Heart left ventricle (tissue), 13 donors: ENCODE measurements at regions not wholly inside any gene's neighbourhood (a gene's known extent, or its start where the extent isn't known, plus 50 kb on each side); places are given as distances from the start of the nearest gene placed in this dataset.

Experiments
- CTCF ChIP-seq, 12 donors: fragments of 200-600 bp; sonication (generic) in 4 of 12; IDR thresholded peaks; one replicate each; pipeline versions ENCODE4 v1.5.0 to v1.8.0; 2018 to 2022; ENCODE audit warnings: antibody characterized with exemption in 12 of 12, mild to moderate bottlenecking in 5 of 12
- POLR2A ChIP-seq, 2 donors: fragments of 450-650 bp; IDR thresholded peaks; one replicate each; pipeline ENCODE4 v1.6.1; 2017; ENCODE audit warnings: antibody characterized with exemption in 2 of 2, mild to moderate bottlenecking in 2 of 2, moderate library complexity in 2 of 2
- donor health status: ischemic (EF 13 %, LVEDD 7.1; RV severe dilation, severe dysfunction).
- donor health status: DM: no; HTN: yes; CAD: no.
- donor health status: DM: no; HTN: no; CAD: no.
- donor health status: ischemic (EF 25% LVEDD 6.9; RV normal size, moderate dysfunction).
- donor health status: ischemic (EF 25% LVEDD 5.7; RV mildly dilated, moderate dysfunction).
- donor health status: ischemic (EF 35%, LVEDD 5.7; RV mildly dilated, moderate dysfunction).
- donor health status: nonischemic (EF 11% LVEDD 7.7; RV severe dilation, severe dysfunction).
- donor health status: DM: yes; HTN: yes; CAD: no.
- donor health status: PGD.
- donor health status: ischemic (EF 29% LVEDD 5.4; RV normal size, mild dysfunction).
- donor health status: nonischemic (EF 23%, LVEDD 6.1; RV moderate dilation, normal function).

GRCh38 chr13:33537026-33537425, 251.5 kb upstream of the STARD13 start:
- TF ChIP-seq CTCF (IDR thresholded peaks at IDR 0.05): no peak
- TF ChIP-seq POLR2A (IDR thresholded peaks at IDR 0.05): no peak
